ENCODE measurements at regions not wholly inside any gene's neighbourhood (a gene's known extent, or its start where the extent isn't known, plus 50 kb on each side); places are given as distances from the start of the nearest gene placed in this dataset.

GRCh38 chr4:82181789-82182188 lies 192.0 kb downstream of the HNRNPD start:
- no peak for ATAC-seq (ENCODE audit: insufficient number of reproducible peaks, low FRiP score, low read depth)
- no peaks in the 10 kb centered on the region for H3K27me3 ChIP-seq (replicated peaks; ENCODE audit: insufficient read depth)
- H3K9me3 ChIP-seq = no peaks in the 10 kb centered on the region
- no peak overlapping the region for H3K4me3 ChIP-seq
- no peak overlapping the region for H3K27ac ChIP-seq
- no peaks in the 10 kb centered on the region for H3K4me1 ChIP-seq (ENCODE audit: control insufficient read depth in 1 of 2, low read depth in 2 of 2)
- DNase-seq (ENCODE audit: low spot score) = no peak
- no peak for TF ChIP-seq CTCF (IDR thresholded peaks at IDR 0.05)
- H3K36me3 ChIP-seq = no peaks in the 10 kb centered on the region

DNA sequence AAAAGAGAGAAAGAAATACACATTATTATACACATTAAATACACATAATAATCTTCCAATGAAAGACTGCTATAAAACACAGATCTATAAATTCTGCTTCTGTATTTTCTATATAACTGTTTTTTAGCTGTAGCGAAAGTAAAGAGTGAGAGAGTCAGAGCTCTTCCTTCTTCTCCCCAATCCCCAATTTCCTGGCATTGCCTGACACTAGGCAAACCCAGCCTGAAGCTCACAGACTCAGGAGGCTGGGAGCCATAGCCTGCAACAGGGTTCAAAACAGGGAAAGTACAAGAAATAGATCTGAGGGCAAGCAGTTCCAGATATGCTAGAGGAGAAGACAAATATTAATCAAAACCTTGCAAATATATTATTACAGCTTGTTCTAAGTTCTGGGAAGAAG lies 201.6 kb downstream of the HNRNPD start:
- no peaks in the 10 kb centered on the region for H3K4me1 ChIP-seq (ENCODE audit: control insufficient read depth in 1 of 2, low read depth in 2 of 2)
- DNase-seq (ENCODE audit: low spot score) (no peak), ATAC-seq (ENCODE audit: insufficient number of reproducible peaks, low FRiP score, low read depth) (no peak)
- H3K9me3 ChIP-seq = no peaks in the 10 kb centered on the region
- H3K4me3 ChIP-seq = no peak overlapping the region
- H3K27me3 ChIP-seq (replicated peaks; ENCODE audit: insufficient read depth) = no peaks in the 10 kb centered on the region
- no peaks in the 10 kb centered on the region for H3K36me3 ChIP-seq
- H3K27ac ChIP-seq = no peak overlapping the region
- TF ChIP-seq CTCF (IDR thresholded peaks at IDR 0.05) = no peak

DNA sequence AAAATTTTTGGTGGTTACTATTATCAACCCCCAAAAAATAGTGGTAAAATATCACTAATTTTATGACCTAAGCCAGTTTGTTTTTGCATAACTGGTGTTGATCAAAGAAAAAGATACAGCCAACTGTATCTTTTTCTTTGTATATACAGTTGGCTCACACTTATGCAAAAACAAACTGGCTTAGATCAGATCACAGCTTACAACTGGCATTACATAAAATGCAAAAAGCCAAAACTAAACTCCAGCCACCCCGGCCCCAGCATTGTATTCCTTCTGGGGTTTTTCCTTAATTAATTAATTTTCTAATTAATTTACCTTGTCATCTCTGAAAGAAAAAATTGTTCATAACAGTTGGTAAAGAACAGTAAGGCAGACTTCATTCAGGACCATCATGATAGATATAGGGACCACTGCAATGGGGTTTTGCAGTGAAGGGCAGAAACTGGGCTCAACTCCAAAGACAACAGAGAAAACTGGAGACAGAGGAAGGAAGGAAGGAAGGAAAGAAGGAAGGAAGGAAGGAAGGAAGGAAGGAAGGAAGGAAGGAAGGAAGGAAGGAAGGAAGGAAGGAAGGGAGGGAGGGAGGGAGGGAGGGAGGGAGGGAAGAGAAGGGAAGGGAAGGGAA lies 202.1 kb downstream of the HNRNPD start:
- TF ChIP-seq CTCF (IDR thresholded peaks at IDR 0.05) = no peak
- no peak overlapping the region for H3K4me3 ChIP-seq
- H3K27me3 ChIP-seq (replicated peaks; ENCODE audit: insufficient read depth) = no peaks in the 10 kb centered on the region
- no peaks in the 10 kb centered on the region for H3K9me3 ChIP-seq
- DNase-seq (ENCODE audit: low spot score) (no peak), ATAC-seq (ENCODE audit: insufficient number of reproducible peaks, low FRiP score, low read depth) (no peak)
- H3K36me3 ChIP-seq = no peaks in the 10 kb centered on the region
- H3K27ac ChIP-seq = no peak overlapping the region
- no peaks in the 10 kb centered on the region for H3K4me1 ChIP-seq (ENCODE audit: control insufficient read depth in 1 of 2, low read depth in 2 of 2)

DNA sequence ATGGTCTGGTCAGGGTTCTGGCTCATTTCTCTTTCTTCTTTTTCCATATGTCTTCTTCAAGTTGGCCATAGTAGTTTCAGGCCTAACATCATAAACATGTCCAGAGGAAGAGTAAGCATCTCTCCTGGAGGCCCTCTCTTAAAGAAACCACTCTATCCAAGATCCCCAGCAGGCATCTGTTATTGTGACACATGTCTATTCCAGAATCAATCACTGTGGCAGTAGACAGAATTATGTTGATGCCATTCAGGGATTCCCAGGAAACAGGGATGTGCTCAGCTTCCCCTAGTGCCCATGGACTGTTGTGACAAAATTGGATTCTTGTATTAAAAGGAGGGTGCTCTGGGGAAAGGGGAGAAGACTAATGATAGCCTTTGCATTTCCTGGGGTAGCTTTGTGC lies 224.0 kb downstream of the HNRNPD start:
- TF ChIP-seq CTCF (IDR thresholded peaks at IDR 0.05) = no peak
- no peak overlapping the region for H3K4me3 ChIP-seq
- peaks cover 3% of the 10 kb centered on the region for H3K9me3 ChIP-seq
- H3K4me1 ChIP-seq (ENCODE audit: control insufficient read depth in 1 of 2, low read depth in 2 of 2) = no peaks in the 10 kb centered on the region
- no peaks in the 10 kb centered on the region for H3K36me3 ChIP-seq
- DNase-seq (ENCODE audit: low spot score) (no peak), ATAC-seq (ENCODE audit: insufficient number of reproducible peaks, low FRiP score, low read depth) (no peak)
- H3K27ac ChIP-seq = no peak overlapping the region
- no peaks in the 10 kb centered on the region for H3K27me3 ChIP-seq (replicated peaks; ENCODE audit: insufficient read depth)

- Histone ChIP-seq H3K27me3 (replicated peaks; ENCODE audit: insufficient read depth) (no peaks in the 10 kb centered on the region), H3K27ac (no peak overlapping the region), H3K4me1 (ENCODE audit: control insufficient read depth in 1 of 2, low read depth in 2 of 2) (no peaks in the 10 kb centered on the region), H3K36me3 (no peaks in the 10 kb centered on the region), H3K4me3 (no peak overlapping the region), H3K9me3 (no peaks in the 10 kb centered on the region)
- ATAC-seq (ENCODE audit: insufficient number of reproducible peaks, low FRiP score, low read depth) = no peak
- no peak for TF ChIP-seq CTCF (IDR thresholded peaks at IDR 0.05)
- no peak for DNase-seq (ENCODE audit: low spot score)
Measured at GRCh38 chr4:82145850-82146249, 227.9 kb downstream of the HNRNPD start.

Measured in thoracic aorta (tissue), 2 donors.